Naive thymus-derived CD4-positive, alpha-beta T cell (primary cell): ENCODE measurements at regions not wholly inside any gene's neighbourhood (a gene's known extent, or its start where the extent isn't known, plus 50 kb on each side); places are given as distances from the start of the nearest gene placed in this dataset.
"Not testable (repeated sequence)": the region's sequence is repeated elsewhere in the genome, so short reads cannot be mapped to it uniquely, and the experiment has no call there.

ENCODE experiments used
- ATAC-seq: fragments of 150-1000 bp; cut with Tn5 transposase; 2 replicates; pipeline ENCODE4 v1.10.0; 2021; ENCODE audit warnings: mild to moderate bottlenecking, moderate library complexity
- CTCF ChIA-PET: fragments of 350-600 bp; sonication (Branson Sonifier 250); formaldehyde crosslinking; loops from one replicate; lab custom pipeline; 2021; ENCODE audit warnings: antibody characterized with exemption; lab: Charles Lee
- POLR2A ChIA-PET: fragments of 350-600 bp; sonication (Branson Sonifier 250); formaldehyde crosslinking; loops from one replicate; lab custom pipeline; 2021; ENCODE audit warnings: antibody characterized with exemption, inconsistent platforms; lab: Charles Lee
- DNase-seq, 9 donors: peaks; one replicate each; pipeline versions ENCODE4 v3.0.0 to v3.0.0-alpha.2; 2020 to 2022; ENCODE audit warnings: mixed read lengths in 1 of 9
- H3K27ac ChIP-seq: one replicate; pipeline ENCODE4 v1.7.0; 2013; ENCODE audit warnings: mild to moderate bottlenecking, low read depth, low read length, moderate library complexity
- H3K27me3 ChIP-seq, 2 donors: one replicate each; pipeline ENCODE4 v1.7.0; 2013; ENCODE audit warnings: low read length in 2 of 2, mild to moderate bottlenecking in 2 of 2, moderate library complexity in 2 of 2; ENCODE audit not compliant: control insufficient read depth in 2 of 2, insufficient read depth in 2 of 2
- H3K36me3 ChIP-seq, 3 experiments: 1 replicate in 2 of 3; 2 replicates in 1 of 3; pipeline ENCODE4 v1.7.0; 2013; ENCODE audit warnings: low read length in 3 of 3, mild to moderate bottlenecking in 3 of 3, moderate library complexity in 1 of 3; ENCODE audit not compliant: insufficient read depth in 3 of 3, control insufficient read depth in 2 of 3
- H3K4me1 ChIP-seq, 2 donors: one replicate each; pipeline ENCODE4 v1.7.0; 2013; ENCODE audit warnings: low read length in 2 of 2, mild to moderate bottlenecking in 2 of 2, moderate library complexity in 1 of 2; ENCODE audit not compliant: control insufficient read depth in 2 of 2, insufficient read depth in 2 of 2
- H3K4me3 ChIP-seq: 2 replicates; pipeline ENCODE4 v1.7.0; 2013; ENCODE audit warnings: mild to moderate bottlenecking, low read length
- H3K9me3 ChIP-seq, 3 experiments: 1 replicate in 2 of 3; 2 replicates in 1 of 3; pipeline ENCODE4 v1.7.0; 2013; ENCODE audit warnings: low read length in 3 of 3; ENCODE audit not compliant: control insufficient read depth in 2 of 3
- H3K27ac Mint-ChIP-seq, 9 donors: one replicate each; pipeline ENCODE4 v1.8.0; 2020 to 2022; ENCODE audit warnings: mixed read lengths in 9 of 9, mild to moderate bottlenecking in 8 of 9, moderate library complexity in 5 of 9, inconsistent platforms in 2 of 9
- H3K27me3 Mint-ChIP-seq, 5 donors: one replicate each; pipeline ENCODE4 v1.8.0; 2021 to 2022; ENCODE audit warnings: mixed read lengths in 5 of 5, mild to moderate bottlenecking in 1 of 5
- H3K36me3 Mint-ChIP-seq, 5 donors: one replicate each; pipeline ENCODE4 v1.8.0; 2020 to 2022; ENCODE audit warnings: mixed read lengths in 5 of 5, mild to moderate bottlenecking in 3 of 5, inconsistent platforms in 1 of 5
- H3K4me1 Mint-ChIP-seq, 7 donors: one replicate each; pipeline ENCODE4 v1.8.0; 2020 to 2022; ENCODE audit warnings: mixed read lengths in 7 of 7, mild to moderate bottlenecking in 3 of 7, inconsistent platforms in 1 of 7
- H3K4me3 Mint-ChIP-seq, 10 donors: one replicate each; pipeline ENCODE4 v1.8.0; 2020 to 2022; ENCODE audit warnings: mild to moderate bottlenecking in 10 of 10, mixed read lengths in 10 of 10, moderate library complexity in 6 of 10, inconsistent platforms in 2 of 10
- H3K9me3 Mint-ChIP-seq, 11 donors: one replicate each; pipeline ENCODE4 v1.8.0; 2020 to 2022; ENCODE audit warnings: mixed read lengths in 11 of 11, mild to moderate bottlenecking in 4 of 11, inconsistent platforms in 1 of 11, moderate library complexity in 1 of 11
- intact Hi-C, 2 donors: fragments of 100-400 bp; cut with micrococcal nuclease; formaldehyde crosslinking; loops; one replicate each; pipeline ENCODE4 v1.15.1; 2023

GRCh38 chr10:117492504-117492903, 50.0 kb upstream of the EMX2 start:
- H3K36me3 Mint-ChIP-seq: no peaks in the 10 kb centered on the region
- no peak overlapping the region for H3K27ac Mint-ChIP-seq
- POLR2A ChIA-PET: no interaction called here
- Histone ChIP-seq H3K27ac (no peak overlapping the region), H3K27me3 (no peaks in the 10 kb centered on the region), H3K4me3 (no peak overlapping the region), H3K4me1 (no peaks in the 10 kb centered on the region), H3K36me3 (no peaks in the 10 kb centered on the region), H3K9me3 (no peaks in the 10 kb centered on the region)
- H3K4me1 Mint-ChIP-seq: peaks cover 0 to 4% (median 3%) of the 10 kb centered on the region in 7 donors
- CTCF ChIA-PET: no interaction called here
- peaks cover 0 to 3% (median 0%) of the 10 kb centered on the region in 11 donors for H3K9me3 Mint-ChIP-seq
- no peak for DNase-seq
- ATAC-seq: no peak
- intact Hi-C loops: loop anchor here in 1 of 2 donors (10.0 kb wide), 1 partner anchor 278 kb away; no protein-coding TSS in a partner anchor
- no peak overlapping the region for H3K4me3 Mint-ChIP-seq
- H3K27me3 Mint-ChIP-seq: peaks cover 22 to 52% (median 40%) of the 10 kb centered on the region in 5 donors

DNA sequence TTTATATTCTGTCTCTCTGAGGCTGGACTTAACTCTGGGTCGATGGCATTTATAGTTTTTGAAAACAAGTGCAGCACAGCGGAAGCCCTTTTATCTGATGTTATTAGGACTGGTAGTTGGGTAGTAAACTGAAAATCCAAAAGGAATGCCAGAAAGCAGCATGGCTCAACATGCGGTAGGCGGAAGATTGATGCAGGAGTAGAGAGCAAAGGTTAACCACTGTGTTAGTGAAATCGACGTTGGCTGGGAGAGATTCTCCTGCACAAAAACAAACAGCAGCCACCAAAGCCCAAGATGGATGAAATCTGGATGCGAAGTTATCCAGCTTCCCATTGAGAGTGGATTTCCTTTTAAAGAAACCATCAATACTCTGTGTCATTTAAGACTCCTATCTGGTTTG, 54.5 kb upstream of the EMX2 start:
- Mint-ChIP-seq H3K4me3 (no peak overlapping the region), H3K27ac (no peak overlapping the region), H3K27me3 (peaks cover 4 to 21% (median 18%) of the 10 kb centered on the region in 5 donors), H3K4me1 (no peaks in the 10 kb centered on the region), H3K36me3 (no peaks in the 10 kb centered on the region), H3K9me3 (peaks cover 0 to 2% (median 0%) of the 10 kb centered on the region in 11 donors)
- Histone ChIP-seq H3K9me3 (no peaks in the 10 kb centered on the region), H3K27me3 (no peaks in the 10 kb centered on the region), H3K4me1 (no peaks in the 10 kb centered on the region), H3K36me3 (no peaks in the 10 kb centered on the region), H3K27ac (no peak overlapping the region), H3K4me3 (no peak overlapping the region)
- ChIA-PET CTCF (no interaction called here), POLR2A (no interaction called here)
- DNase-seq (no peak), ATAC-seq (no peak)
- intact Hi-C loops: no loop called here

DNA sequence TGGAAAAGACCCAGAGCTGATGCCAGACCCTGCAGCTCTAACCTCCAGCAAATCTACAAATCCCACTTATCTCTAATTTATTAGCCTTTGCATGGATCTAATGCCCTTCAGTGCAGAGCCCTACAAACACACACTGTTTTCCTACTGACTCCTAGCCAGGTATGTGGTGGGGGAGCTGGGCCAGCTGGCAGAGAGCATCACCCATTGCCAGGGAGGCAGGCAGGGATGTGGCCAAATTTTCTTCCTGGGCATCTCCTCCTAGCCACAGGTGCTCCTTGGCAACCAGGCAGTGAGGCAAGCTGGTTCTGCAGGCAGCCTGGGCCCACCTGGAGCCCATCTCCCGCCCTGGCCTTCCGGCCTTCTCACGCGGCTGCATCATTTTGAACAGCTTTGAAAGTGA, 55.9 kb upstream of the EMX2 start:
- Histone ChIP-seq H3K27ac (no peak overlapping the region), H3K4me3 (no peak overlapping the region), H3K36me3 (no peaks in the 10 kb centered on the region), H3K27me3 (no peaks in the 10 kb centered on the region), H3K4me1 (no peaks in the 10 kb centered on the region), H3K9me3 (no peaks in the 10 kb centered on the region)
- ChIA-PET POLR2A (no interaction called here), CTCF (no interaction called here)
- peaks cover 0 to 2% (median 0%) of the 10 kb centered on the region in 11 donors for H3K9me3 Mint-ChIP-seq
- no peaks in the 10 kb centered on the region for H3K36me3 Mint-ChIP-seq
- H3K27ac Mint-ChIP-seq: no peak overlapping the region
- H3K4me3 Mint-ChIP-seq: no peak overlapping the region
- H3K27me3 Mint-ChIP-seq: peaks cover 5 to 14% (median 9%) of the 10 kb centered on the region in 5 donors
- H3K4me1 Mint-ChIP-seq: no peaks in the 10 kb centered on the region
- ATAC-seq (no peak), DNase-seq (no peak)
- intact Hi-C loops: no loop called here

- H3K27ac ChIP-seq: no peak overlapping the region
- H3K36me3 ChIP-seq: no peaks in the 10 kb centered on the region
- no peaks in the 10 kb centered on the region for H3K27me3 ChIP-seq
- ATAC-seq (no peak), DNase-seq (no peak)
- Mint-ChIP-seq H3K4me3 (no peak overlapping the region), H3K27ac (no peak overlapping the region), H3K9me3 (peaks cover 0 to 2% (median 0%) of the 10 kb centered on the region in 11 donors), H3K27me3 (peaks cover 3 to 16% (median 8%) of the 10 kb centered on the region in 5 donors), H3K4me1 (peaks cover 0 to 3% (median 0%) of the 10 kb centered on the region in 7 donors), H3K36me3 (no peaks in the 10 kb centered on the region)
- intact Hi-C loops: no loop called here
- no peak overlapping the region for H3K4me3 ChIP-seq
- H3K9me3 ChIP-seq: no peaks in the 10 kb centered on the region
- no peaks in the 10 kb centered on the region for H3K4me1 ChIP-seq
- ChIA-PET POLR2A (no interaction called here), CTCF (no interaction called here)
Measured at GRCh38 chr10:117483056-117483590, 59.4 kb upstream of the EMX2 start.

GRCh38 chr10:117481011-117481410, 61.5 kb upstream of the EMX2 start:
- CTCF ChIA-PET: interaction anchor here (0.6 kb wide), 1 partner anchor 776 kb away, joined by 3 read pairs; no protein-coding TSS in a partner anchor
- not testable (repeated sequence) for H3K4me3 ChIP-seq, H3K4me1 Mint-ChIP-seq

DNA sequence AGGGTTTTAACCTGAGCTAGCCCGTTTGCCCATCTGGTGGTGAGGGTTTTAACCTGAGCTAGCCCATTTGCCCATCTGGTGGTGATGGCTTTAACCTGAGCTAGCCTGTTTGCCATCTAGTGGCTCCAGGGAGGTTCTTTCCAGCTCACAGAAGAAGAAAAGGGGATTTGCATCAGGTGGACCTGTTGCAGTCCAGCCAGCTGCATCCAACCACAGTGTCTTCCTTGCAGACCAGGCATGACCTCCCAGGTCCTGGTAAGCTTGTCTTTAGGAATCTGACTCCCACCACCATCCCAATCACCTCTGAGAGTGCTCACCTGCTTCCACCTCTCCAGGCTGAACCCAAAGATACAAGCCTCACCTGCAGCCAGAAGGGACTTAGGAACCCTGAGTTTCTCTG, 62.4 kb upstream of the EMX2 start:
- Histone ChIP-seq H3K27me3 (no peaks in the 10 kb centered on the region), H3K4me3 (no peak overlapping the region), H3K9me3 (no peaks in the 10 kb centered on the region), H3K27ac (no peak overlapping the region), H3K4me1 (no peaks in the 10 kb centered on the region), H3K36me3 (no peaks in the 10 kb centered on the region)
- POLR2A ChIA-PET: no interaction called here
- H3K9me3 Mint-ChIP-seq: peaks cover 0 to 5% (median 0%) of the 10 kb centered on the region in 11 donors
- DNase-seq (no peak), ATAC-seq (no peak)
- H3K4me3 Mint-ChIP-seq: no peak overlapping the region
- no peak overlapping the region for H3K27ac Mint-ChIP-seq
- H3K4me1 Mint-ChIP-seq: peaks cover 0 to 5% (median 0%) of the 10 kb centered on the region in 7 donors
- intact Hi-C loops: no loop called here
- CTCF ChIA-PET: no interaction called here
- peaks cover 3 to 34% (median 31%) of the 10 kb centered on the region in 5 donors for H3K27me3 Mint-ChIP-seq
- H3K36me3 Mint-ChIP-seq: no peaks in the 10 kb centered on the region

More at GRCh38 chr10:117481011-117481410, 61.5 kb upstream of the EMX2 start:
- H3K27ac Mint-ChIP-seq, H3K27ac ChIP-seq, ATAC-seq, H3K9me3 Mint-ChIP-seq, H3K9me3 ChIP-seq, H3K36me3 Mint-ChIP-seq, H3K4me3 Mint-ChIP-seq, H3K4me1 ChIP-seq, H3K36me3 ChIP-seq, POLR2A ChIA-PET, intact Hi-C loops, H3K27me3 ChIP-seq, DNase-seq: not testable (repeated sequence)
- peaks cover 3 to 34% (median 26%) of the 10 kb centered on the region in 5 donors for H3K27me3 Mint-ChIP-seq

DNA sequence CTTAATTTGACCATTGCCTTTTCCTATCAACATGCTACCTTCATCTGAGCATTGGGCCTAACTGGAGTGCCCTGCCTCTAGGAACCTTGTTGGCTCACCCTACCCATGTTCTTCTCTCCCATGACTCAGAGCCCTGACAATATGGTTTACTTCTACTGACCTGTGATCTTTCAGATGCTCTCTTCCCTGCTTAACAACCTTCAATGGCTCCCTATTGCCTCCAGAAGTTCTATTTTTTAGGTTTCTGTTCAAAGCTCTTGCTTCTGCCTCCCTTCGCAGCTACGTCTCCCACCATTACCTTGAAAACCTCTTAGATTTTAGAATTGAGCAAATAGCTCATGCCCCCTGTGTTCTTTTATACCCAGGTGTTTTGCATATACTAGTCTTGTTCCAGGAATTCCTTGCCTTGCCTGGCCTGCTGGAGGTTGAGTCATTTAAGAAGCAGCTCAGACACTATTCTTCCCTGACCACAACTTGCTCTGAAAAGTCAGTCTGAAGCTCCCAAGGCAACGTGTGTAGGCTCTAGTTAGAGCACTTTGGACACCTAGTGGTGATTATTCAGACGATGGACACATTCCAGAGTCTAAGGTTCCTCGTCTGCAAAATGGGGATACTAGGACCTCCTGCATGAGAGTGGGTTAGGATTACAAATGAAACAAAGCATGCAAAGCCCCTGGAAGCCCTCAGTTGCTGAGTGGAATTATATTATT, 64.4 kb upstream of the EMX2 start:
- H3K27me3 Mint-ChIP-seq: peaks cover 0 to 40% (median 37%) of the 10 kb centered on the region in 5 donors
- H3K36me3 Mint-ChIP-seq: no peaks in the 10 kb centered on the region
- peaks cover 0 to 6% (median 0%) of the 10 kb centered on the region in 11 donors for H3K9me3 Mint-ChIP-seq
- H3K4me1 Mint-ChIP-seq: peaks cover 0 to 5% (median 0%) of the 10 kb centered on the region in 7 donors
- H3K27ac Mint-ChIP-seq: no peak overlapping the region
- no peak overlapping the region for H3K27ac ChIP-seq
- H3K9me3 ChIP-seq: no peaks in the 10 kb centered on the region
- intact Hi-C loops: no loop called here
- no peak overlapping the region for H3K4me3 ChIP-seq
- no peak overlapping the region for H3K4me3 Mint-ChIP-seq
- no peaks in the 10 kb centered on the region for H3K27me3 ChIP-seq
- H3K4me1 ChIP-seq: no peaks in the 10 kb centered on the region
- no peaks in the 10 kb centered on the region for H3K36me3 ChIP-seq
- POLR2A ChIA-PET: no interaction called here
- CTCF ChIA-PET: no interaction called here
- DNase-seq: no peak
- no peak for ATAC-seq
